ENCODE measurements at regions not wholly inside any gene's neighbourhood (a gene's known extent, or its start where the extent isn't known, plus 50 kb on each side); places are given as distances from the start of the nearest gene placed in this dataset.

- DNase-seq = no peak
- no peak overlapping the region for H3K27ac Mint-ChIP-seq
- H3K36me3 Mint-ChIP-seq = no peaks in the 10 kb centered on the region
- Histone ChIP-seq H3K4me3 (replicated peaks in 1 of 3; ENCODE audit: low read depth in 2 of 3, low read length in 3 of 3) (no peak overlapping the region), H4K20me1 (ENCODE audit: insufficient read depth, low read length) (no peaks in the 10 kb centered on the region), H3K27me3 (ENCODE audit: control insufficient read depth in 2 of 2, insufficient read depth in 2 of 2, low read length in 2 of 2) (no peaks in the 10 kb centered on the region), H3K27ac (ENCODE audit: low read depth in 1 of 2, low read length in 2 of 2) (no peak overlapping the region), H3K9ac (ENCODE audit: insufficient read depth, low read length, poor library complexity, severe bottlenecking) (no peak overlapping the region), H3K36me3 (replicated peaks in 1 of 2; ENCODE audit: control insufficient read depth in 1 of 2, insufficient read depth in 2 of 2, low read length in 2 of 2) (no peaks in the 10 kb centered on the region), H3K9me3 (replicated peaks in 1 of 2; ENCODE audit: control insufficient read depth in 1 of 2, insufficient read depth in 1 of 2, low read length in 2 of 2) (no peaks in the 10 kb centered on the region), H3K79me2 (ENCODE audit: insufficient read depth, low read length) (no peaks in the 10 kb centered on the region), H3K4me2 (replicated peaks; ENCODE audit: extremely low read depth, low read length, poor library complexity, severe bottlenecking) (no peak overlapping the region), H3K4me1 (ENCODE audit: control insufficient read depth in 1 of 2, insufficient read depth in 2 of 2, low read length in 2 of 2) (no peaks in the 10 kb centered on the region), H2AFZ (ENCODE audit: insufficient read depth, low read depth, low read length, poor library complexity, severe bottlenecking) (no peak overlapping the region)
- peaks cover 0 to 3% (median 0%) of the 10 kb centered on the region in 7 donors for H3K9me3 Mint-ChIP-seq
- TF ChIP-seq, protein P1, sequence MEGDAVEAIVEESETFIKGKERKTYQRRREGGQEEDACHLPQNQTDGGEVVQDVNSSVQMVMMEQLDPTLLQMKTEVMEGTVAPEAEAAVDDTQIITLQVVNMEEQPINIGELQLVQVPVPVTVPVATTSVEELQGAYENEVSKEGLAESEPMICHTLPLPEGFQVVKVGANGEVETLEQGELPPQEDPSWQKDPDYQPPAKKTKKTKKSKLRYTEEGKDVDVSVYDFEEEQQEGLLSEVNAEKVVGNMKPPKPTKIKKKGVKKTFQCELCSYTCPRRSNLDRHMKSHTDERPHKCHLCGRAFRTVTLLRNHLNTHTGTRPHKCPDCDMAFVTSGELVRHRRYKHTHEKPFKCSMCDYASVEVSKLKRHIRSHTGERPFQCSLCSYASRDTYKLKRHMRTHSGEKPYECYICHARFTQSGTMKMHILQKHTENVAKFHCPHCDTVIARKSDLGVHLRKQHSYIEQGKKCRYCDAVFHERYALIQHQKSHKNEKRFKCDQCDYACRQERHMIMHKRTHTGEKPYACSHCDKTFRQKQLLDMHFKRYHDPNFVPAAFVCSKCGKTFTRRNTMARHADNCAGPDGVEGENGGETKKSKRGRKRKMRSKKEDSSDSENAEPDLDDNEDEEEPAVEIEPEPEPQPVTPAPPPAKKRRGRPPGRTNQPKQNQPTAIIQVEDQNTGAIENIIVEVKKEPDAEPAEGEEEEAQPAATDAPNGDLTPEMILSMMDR (IDR thresholded peaks at IDR 0.05) = no peak
- H3K4me1 Mint-ChIP-seq = no peaks in the 10 kb centered on the region
- no peaks in the 10 kb centered on the region for H3K27me3 Mint-ChIP-seq (ENCODE audit: low read depth in 3 of 3)
- no peak overlapping the region for H3K4me3 Mint-ChIP-seq
- intact Hi-C loops (cut with micrococcal nuclease) = no loop called here
Measured at GRCh38 chr11:92138296-92138695, 86.3 kb upstream of the FAT3 start.

GRCh38 chr11:92137747-92138146, 86.9 kb upstream of the FAT3 start:
- Histone ChIP-seq H3K9ac (ENCODE audit: insufficient read depth, low read length, poor library complexity, severe bottlenecking) (no peak overlapping the region), H3K27me3 (ENCODE audit: control insufficient read depth in 2 of 2, insufficient read depth in 2 of 2, low read length in 2 of 2) (no peaks in the 10 kb centered on the region), H3K36me3 (replicated peaks in 1 of 2; ENCODE audit: control insufficient read depth in 1 of 2, insufficient read depth in 2 of 2, low read length in 2 of 2) (no peaks in the 10 kb centered on the region), H3K4me1 (ENCODE audit: control insufficient read depth in 1 of 2, insufficient read depth in 2 of 2, low read length in 2 of 2) (no peaks in the 10 kb centered on the region), H3K4me3 (replicated peaks in 1 of 3; ENCODE audit: low read depth in 2 of 3, low read length in 3 of 3) (no peak overlapping the region), H3K27ac (ENCODE audit: low read depth in 1 of 2, low read length in 2 of 2) (no peak overlapping the region), H3K79me2 (ENCODE audit: insufficient read depth, low read length) (no peaks in the 10 kb centered on the region), H2AFZ (ENCODE audit: insufficient read depth, low read depth, low read length, poor library complexity, severe bottlenecking) (no peak overlapping the region), H3K9me3 (replicated peaks in 1 of 2; ENCODE audit: control insufficient read depth in 1 of 2, insufficient read depth in 1 of 2, low read length in 2 of 2) (no peaks in the 10 kb centered on the region), H4K20me1 (ENCODE audit: insufficient read depth, low read length) (no peaks in the 10 kb centered on the region), H3K4me2 (replicated peaks; ENCODE audit: extremely low read depth, low read length, poor library complexity, severe bottlenecking) (no peak overlapping the region)
- Mint-ChIP-seq H3K36me3 (no peaks in the 10 kb centered on the region), H3K27me3 (ENCODE audit: low read depth in 3 of 3) (no peaks in the 10 kb centered on the region), H3K9me3 (peaks cover 0 to 3% (median 0%) of the 10 kb centered on the region in 7 donors), H3K4me3 (no peak overlapping the region), H3K27ac (peak overlapping the region in 1 of 7 donors; percentile 68), H3K4me1 (no peaks in the 10 kb centered on the region)
- no CpG with 5 or more reads among the region's 2 CpGs for WGBS (ENCODE audit: insufficient coverage)
- intact Hi-C loops (cut with micrococcal nuclease) = no loop called here
- DNase-seq = no peak
- TF ChIP-seq, protein P1 (IDR thresholded peaks at IDR 0.05) = no peak

All from CD14-positive monocyte (primary cell).